ENCODE measurements at regions not wholly inside any gene's neighbourhood (a gene's known extent, or its start where the extent isn't known, plus 50 kb on each side); places are given as distances from the start of the nearest gene placed in this dataset.
"Not testable (repeated sequence)": the region's sequence is repeated elsewhere in the genome, so short reads cannot be mapped to it uniquely, and the experiment has no call there.

DNA sequence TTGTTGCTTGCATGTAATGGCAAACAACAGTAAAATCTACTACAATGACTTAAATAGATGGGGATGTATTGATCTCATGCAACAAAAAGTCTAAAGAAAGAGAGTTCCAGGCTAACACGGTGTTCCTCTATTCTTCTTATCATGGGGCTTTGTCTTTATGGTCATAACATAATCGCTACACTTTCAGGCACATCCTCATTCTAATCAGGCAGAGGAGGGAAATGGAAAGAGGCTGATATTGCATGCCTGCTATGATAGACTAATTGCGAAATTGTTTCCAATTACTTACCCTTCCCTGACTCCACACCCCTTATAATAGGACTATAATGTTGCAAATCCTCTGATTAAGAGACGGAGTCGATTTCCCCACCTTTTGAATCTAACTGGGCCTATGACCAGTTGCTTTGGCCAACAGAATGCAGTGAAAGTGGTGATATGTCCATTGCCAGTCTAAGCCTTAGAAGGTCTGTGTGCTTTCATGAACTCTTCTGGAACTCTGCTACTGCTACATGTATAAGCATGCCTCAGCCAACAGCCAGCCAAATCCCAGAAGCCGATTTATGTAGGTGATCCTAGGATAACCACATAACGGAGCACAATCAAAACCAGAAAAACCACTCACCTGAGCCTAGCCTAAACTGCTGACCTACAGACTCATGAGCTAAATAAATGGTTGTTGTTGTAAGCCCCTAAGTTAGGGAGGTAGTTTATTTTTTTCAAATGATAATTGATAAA, 180.3 kb upstream of the TACR1 start:
- no peak for DNase-seq

DNA sequence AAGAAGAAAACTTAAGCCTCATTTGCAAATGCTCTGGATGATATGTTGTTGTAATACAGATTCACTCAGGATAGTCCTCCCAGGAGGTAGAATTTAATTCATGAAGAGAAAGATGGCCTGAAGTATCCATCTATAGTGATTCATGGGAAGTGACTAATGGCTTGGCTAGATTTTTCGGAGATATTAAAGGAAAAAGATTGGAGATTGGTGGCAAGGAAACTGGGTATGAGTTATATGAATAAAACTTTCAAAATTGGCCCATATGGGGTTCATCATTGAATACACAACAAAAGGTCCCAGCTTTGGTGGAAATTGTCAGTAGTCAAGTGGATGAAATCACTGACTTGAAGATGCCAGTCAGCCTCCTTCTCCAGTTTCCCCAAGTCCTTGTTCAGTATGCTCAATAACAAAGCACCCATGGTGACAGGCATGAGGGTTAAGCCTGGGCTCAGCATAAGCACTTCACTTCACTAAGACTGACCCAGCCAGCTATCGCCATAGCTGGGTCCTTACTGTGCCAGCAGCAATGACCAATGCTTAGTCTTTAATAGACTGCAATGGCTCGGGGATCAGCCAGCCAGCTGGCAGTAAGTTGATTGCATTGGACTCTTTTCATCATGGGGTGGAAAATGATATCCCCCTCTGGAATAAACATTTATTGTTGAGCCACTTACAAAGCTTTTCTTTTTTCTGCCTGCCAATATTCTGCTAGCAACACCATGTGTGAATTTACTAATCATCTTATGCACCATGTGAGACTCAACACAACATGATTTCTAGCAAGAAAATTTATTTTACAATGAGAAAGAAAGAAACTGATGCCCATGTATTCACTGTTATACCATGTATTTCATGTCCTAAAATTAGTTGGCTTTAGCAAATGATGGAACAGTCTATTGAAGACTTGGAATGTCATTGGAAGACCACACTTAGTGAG, 176.6 kb upstream of the TACR1 start:
- no peak for DNase-seq

DNA sequence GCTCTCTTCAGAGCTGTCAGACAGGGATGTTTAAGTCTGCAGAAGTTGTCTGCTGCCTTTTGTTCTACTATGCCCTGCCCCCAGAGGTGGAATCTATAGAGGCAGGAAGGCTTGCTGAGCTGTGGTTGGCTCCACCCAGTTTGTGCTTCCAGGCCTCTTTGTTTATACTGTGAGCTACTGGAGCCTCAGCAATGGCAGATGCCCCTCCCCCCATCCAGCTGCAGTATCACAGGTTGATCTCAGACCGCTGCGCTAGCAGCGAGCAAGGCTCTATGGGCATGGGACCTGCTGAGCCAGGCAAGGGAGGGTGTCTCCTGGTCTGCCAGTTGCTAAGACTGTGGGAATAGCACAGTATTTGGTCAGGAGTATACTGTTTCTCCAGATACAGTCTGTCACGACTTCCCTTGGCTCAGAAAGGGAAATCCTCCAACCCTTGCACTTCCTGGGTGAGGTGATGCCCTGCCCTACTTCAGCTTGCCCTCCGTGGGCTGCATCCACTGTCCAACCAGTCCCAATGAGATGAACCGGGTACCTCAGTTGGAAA, 175.2 kb upstream of the TACR1 start:
- not testable (repeated sequence) for DNase-seq

DNA sequence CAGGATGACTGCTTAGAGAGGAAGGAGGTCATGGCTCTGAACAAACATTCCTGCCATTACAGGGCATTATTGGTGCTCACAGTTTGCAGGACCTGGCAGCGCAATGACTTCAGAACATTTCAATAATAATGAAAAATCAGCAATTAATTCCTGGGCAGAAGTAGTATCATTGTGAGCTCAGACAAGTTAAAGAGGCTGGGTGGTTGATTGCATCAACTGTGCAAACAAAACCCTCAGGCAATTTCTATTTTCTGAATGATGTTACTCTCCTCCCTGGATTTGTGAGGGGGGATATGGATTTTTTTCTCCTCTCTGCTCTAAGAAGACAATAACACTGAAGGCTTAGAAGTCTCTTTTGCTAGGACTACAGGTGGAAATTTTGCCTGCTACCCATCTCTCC, 168.1 kb upstream of the TACR1 start:
- no peak for DNase-seq

DNA sequence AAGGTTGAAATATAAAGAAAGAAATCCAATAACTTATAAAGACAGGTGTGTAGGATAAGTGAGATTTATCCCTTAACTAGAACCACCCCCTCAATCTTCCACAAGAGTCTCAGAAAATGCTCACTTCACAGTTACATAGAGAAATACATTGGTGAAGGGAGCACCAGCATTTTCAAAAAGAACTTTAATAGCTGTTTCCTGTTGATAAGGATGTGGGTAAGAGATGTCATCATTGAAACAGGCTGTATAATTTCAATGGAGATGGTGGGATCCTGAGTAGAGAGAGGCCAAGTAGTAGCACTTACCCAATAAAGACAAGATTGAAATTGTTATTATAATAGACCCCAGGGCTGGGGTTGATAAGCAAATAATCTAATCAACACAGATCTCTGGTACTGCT, 162.2 kb upstream of the TACR1 start:
- DNase-seq: no peak

DNA sequence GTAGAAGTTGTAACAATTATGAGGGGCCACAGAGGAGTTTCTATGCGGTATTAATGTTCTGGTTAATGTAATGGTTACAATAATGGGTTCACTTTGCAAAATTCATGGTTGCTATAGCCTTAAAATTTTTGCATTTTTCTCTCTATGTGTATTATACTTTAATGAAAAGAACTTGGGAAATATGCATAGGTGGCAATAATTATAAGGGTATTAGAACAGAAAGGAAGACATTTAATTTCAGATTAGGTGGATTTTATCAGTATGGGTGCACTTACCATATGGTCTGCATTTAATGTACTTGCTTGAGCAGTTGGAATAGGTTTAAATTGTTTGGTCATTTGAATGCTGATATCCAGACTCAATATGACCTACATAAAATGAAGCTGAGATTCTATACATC, 161.6 kb upstream of the TACR1 start:
- DNase-seq: no peak

DNA sequence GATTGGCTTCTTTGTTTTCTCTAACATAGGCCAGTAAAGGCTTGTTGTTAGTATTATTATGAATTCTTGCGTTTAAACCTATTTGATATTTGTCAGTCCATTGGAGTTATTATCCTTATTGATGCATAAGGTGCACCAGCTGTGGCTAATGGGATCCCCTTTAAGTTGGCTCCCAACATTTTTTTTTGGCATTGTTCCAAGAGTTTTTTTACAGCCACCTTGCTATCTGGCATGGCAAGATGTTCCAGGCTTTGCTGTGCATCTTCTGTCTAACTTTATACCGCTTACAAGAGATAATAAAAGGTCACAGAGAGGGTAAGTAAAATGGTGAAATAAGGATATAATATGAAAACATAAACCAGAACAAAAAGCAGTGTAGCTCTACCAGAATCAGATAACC, 157.5 kb upstream of the TACR1 start:
- no peak for DNase-seq

DNA sequence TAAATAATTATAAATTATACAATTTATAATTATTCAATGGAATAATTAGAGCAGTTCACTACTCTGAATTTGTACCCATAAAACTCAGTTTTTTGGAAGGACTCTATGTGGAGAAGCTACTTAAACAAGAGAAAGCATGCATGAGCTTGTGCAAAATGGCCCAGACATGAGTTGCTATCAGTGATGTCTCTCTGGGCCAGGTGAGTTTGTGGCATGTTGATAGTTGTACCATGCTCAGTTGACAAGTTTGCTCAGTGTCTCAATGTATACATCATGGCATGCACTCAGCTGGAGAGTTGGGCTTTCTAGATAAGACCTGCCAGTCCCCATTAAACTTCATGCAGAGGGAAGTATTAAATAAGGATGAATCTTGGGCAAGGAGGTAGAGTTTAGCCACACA, 153.8 kb upstream of the TACR1 start:
- no peak for DNase-seq

DNA sequence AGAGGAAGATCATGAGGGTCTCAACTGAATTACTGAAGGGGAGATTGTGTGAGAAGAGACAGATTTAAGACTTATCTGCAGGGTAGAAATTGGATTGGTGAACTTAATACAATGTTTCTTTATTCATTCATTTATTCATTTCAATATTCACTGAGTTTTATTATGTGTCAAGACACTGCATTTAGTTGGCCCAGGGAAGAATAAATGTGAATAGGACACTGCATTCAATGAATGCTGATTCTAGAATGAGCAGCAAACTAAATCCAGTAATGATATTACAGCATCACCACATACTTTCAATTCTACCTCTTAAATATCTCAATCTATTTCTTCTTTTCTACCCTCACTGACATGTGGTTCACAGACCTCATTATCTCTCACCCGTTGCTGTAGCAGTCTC, 149.0 kb upstream of the TACR1 start:
- no peak for DNase-seq

DNA sequence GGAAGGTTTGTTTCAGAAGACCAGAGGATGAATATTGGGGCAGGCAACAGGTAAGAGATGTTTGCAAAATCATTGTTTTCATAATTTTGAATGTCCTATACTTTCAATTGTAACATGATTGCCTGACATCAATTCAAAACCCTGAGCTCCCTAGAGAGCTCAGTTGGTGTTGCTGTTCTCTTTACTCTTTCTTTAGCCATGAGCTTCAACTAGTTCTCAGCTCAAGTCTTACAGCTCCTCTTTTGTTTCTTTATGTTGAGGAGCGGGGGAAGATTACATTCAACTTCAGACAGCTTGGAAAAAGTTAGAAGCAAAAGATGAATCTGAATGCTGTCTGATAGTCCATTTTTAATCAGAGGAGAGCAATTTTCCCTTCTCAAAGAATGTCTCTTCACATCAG, 144.8 kb upstream of the TACR1 start:
- no peak for DNase-seq

DNA sequence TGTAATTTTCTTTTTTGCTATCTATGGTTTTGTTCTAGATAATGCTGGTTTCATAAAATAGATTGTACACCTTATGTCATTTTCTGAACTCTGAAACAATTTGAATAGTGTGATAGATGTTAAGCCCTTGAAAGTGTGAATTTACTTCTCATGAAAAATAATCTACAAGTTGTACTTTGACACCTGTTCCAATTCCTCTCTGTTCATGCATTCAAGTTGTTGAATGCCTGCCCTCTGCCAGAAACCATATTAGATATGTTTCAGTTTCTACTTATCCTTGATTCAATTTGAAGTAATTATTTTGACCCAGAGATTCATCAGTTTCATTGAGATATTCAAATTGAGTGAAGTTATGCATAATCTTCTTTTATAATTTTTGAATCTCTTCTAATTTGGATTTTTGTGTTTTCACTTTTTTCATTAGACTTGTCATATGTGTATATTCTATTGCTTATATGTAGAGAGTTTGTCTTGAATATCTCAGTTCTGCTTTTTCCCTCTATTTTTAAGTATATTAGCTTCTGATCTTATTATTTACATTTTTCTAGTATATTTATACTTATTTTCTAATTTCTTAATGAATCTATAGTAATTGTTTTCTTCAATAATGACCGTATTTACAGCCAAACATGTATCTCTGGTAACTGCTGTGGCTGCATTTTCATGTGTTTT, 143.3 kb upstream of the TACR1 start:
- no peak for DNase-seq

DNA sequence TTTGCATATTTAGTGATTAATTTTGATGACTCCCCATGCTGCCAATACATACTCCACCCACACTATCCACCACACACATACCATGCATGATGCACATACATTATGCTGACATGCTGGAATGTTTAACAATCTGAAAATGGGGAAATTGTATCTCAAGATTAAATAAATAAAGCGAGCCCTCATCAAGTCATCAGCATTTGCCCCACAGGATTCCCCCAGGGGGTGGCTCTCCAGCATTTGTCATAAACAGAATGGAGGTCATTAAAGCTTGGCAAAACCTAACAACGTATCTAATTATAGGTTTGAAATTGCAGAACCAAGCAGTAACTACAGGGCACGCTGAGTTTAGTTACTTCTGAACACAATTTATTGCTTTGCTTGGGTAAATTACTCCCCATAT, 141.2 kb upstream of the TACR1 start:
- DNase-seq: no peak

DNA sequence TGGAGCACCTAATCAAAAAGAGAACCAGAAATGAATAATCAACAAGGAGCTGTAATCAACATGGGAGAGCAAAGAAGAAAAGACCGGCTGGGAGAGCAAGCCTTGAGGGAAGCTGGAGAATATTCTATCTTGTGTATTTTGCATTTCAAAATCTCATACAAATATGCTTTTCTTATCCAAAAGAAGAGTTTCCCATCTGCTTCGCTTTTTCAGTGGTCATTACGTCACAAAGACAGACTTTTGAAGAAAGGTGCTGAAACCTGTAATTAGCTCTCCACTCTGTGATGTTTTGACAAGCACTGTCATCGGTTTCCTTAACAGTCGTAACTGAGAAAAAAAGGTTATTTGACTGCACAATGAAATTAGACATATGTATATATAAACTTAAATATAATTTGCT, 139.1 kb upstream of the TACR1 start:
- no peak for DNase-seq

DNA sequence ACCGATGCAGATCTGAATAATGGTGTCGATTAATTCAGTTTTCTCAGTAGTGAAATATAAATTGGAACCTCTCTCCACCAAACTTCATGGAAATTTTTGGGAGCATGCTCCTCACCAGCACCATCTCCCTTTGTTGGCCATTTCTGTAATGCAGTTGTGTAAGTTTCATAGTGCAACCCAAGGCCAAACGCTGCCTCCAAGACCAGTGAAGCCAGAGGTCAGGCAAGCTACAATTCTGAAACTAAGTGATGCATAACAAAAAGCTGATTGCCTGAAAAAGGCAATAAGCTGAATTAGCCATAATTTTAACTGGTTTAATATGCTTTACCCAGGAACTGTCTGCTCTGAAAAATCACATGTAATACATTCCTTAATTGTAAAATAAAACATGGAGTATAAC, 138.3 kb upstream of the TACR1 start:
- DNase-seq: no peak

DNA sequence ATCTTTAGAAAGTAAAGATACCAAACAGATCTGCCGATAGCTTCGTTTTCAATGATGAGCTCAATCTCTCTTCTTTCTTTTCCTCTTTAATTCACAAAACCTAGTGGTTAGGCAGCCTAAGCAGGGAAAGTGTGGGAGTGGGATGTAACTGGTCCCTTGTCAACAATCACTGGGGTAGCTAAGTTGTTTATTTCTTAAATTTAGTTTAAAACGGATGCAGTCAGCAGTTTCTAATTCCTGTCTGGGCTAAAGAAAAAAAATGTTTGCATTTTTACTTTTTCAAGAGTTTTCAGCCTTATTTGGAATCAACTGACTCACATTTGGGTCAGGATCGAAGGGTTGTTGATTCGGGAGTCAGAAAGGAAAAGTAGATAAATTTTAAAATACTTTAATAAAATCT, 137.7 kb upstream of the TACR1 start:
- no peak for DNase-seq

DNA sequence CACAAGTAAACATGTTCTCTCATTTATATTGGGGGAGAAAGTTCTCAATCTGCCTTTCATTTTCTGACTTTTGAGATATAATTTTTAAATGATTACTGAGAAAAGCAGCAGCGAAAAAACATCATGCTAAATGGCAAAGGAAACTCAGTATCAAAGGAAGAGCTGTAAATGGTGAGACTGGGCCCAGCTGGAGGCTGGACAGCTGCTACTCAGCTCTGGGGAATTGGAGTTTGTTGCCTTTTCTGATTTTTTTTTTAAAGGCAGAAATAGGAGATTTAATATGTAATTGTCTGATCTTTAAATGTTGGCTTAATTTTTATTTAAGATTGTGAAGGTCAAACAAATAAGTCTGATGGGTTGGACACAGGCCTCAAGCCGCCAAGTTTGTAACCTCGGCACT, 137.1 kb upstream of the TACR1 start:
- DNase-seq: no peak

DNA sequence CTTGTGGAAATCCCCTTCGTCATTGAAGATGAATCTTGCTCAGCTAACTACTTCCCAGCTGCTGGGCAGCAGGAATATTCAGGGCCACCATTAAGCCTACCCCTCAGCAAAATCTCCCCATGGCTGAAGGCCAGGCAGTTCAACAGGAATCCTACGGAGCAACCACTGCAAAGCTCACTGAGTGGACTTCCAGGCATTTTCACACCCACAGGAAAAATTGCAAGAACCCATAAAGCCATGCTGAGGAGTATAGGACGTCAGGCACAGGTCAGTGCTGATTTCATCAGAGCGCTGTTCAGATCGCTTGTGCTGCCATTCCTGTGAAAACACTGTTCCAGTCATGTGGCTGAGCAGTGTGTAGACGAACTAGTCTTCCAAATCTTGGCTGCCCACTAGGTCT, 134.8 kb upstream of the TACR1 start:
- DNase-seq: no peak

DNA sequence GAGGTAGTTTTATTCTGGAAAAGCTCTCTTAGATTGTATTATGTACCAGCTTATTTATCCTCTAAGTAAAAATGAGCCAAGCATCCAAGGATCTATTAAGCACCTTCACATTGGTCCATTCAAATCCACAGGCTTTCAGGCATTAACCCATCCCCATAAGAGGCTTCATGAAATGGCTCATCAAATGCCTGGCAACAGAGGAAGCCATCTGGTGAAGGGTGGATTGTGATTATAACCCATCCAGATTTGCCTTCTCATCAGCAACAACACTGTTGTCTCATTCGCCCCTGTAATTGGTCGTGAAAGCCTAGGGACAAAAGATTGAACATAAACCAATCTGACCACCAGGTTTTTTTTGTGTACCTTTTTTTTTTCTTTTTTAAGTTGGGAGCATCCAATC, 134.3 kb upstream of the TACR1 start:
- no peak for DNase-seq

DNA sequence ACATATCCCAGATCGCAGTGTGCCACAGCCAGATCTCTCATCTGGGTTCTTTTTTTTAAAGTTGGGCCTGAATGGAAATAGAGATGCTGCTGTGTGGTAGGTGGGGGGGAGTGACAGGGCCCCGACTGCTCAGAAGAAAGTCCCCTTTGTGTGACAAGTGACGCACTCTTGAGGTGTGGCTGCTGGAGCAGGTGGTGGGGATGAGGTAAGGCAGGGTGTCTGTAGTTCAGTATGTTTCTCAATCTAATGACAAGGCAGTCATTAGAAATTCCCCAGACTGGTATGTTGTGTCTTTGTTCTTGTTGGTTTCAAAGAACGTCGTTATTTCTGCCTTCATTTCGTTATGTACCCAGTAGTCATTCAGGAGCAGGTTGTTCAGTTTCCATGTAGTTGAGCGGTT, 128.8 kb upstream of the TACR1 start:
- no peak for DNase-seq

DNA sequence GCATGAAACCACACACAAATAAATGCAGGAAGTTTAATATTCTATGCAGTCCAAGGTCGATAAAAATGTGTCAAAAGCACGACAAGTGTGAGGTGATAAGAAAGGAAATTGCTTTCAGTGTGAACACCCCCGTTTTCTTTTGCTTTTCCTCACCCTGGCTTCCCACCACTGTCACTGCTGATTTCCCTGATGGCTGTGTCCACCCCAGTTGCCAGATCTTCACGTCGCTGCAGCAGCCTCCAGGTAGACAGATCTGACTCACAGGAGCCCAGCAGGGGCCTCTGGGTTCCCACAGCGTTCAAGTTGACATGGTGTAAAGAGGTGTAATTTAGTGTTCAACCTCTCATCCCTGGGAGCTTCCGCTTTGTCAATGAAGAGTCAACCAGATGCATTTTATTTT, 128.0 kb upstream of the TACR1 start:
- no peak for DNase-seq

DNA sequence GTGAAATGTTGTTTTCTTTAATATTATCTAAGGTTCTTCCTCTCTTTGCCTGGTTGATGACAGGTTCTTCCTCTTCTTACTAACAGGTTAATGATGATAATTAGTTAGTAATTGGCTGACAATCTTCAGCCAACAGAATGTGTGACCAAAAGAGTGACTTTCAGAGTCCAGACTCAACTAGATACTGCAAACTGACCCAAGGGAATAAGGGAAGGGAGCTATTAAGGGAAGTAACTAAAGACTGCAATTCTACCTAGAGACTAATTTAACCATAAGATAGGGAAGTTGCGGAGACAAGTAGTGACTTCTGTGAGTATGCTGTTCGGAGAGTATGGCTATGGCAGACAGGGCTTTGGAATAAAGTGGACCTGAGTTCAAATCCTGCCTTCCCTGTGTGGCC, 127.3 kb upstream of the TACR1 start:
- DNase-seq: no peak

DNA sequence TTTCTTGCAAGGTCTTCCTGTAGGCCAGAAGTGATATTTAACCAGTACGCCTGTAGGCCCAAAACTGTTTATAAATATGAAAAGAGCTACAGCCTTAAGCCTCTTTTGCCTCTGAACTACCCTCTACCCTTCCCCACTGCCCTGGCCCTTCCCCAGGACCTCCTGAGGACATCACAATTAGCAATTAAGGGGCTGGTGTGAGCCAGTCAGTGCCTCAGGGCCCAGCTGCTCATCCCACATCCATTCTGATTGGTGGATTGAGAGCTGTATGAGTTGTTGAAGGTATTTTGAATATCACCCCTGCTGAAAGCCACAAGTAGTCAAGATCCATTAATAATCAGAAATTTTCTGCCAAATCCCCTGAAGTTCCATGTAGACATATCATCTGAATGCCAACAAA, 126.3 kb upstream of the TACR1 start:
- DNase-seq: no peak

DNA sequence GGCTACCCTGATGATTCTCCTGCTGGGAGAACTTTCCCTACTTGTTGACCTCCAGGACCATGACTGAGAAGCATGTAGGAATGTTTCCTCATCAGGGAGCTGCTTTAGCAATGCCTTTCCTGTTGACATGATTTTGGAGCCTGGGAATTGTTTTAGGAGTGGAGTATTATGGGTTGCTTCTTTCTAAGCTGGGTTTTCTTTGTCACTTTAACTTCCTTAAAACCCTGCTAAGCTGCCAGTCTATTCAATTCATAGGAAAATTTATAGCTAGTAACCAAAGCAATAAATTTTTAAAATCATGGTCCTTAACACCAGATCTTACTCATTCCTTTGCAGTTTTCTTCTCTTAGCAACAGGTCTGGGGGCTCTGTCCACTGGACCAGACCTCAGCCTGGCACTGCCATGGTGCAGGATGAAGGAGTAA, 125.6 kb upstream of the TACR1 start:
- DNase-seq: no peak

DNA sequence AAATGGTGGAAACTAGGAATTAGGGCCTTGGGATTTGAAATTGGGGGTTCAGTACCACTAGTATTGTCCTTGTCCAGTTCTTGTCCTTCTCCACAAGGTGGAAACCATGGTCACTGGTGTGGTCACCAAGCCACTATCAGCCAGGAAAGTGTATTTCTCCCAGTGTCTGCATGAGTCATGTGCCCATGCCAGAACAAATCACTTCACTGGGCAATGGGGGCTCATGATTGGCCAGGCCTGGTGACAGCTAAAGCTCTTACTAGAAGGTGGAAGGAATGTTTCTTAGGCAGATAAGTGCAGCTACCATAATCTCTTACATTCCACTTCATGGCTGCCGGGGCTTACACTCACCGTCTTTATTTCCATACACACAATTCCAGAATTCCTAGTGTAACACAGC, 124.8 kb upstream of the TACR1 start:
- no peak for DNase-seq

Measured in 8988T (cell line).